ENCODE measurements at regions not wholly inside any gene's neighbourhood (a gene's known extent, or its start where the extent isn't known, plus 50 kb on each side); places are given as distances from the start of the nearest gene placed in this dataset.

DNA sequence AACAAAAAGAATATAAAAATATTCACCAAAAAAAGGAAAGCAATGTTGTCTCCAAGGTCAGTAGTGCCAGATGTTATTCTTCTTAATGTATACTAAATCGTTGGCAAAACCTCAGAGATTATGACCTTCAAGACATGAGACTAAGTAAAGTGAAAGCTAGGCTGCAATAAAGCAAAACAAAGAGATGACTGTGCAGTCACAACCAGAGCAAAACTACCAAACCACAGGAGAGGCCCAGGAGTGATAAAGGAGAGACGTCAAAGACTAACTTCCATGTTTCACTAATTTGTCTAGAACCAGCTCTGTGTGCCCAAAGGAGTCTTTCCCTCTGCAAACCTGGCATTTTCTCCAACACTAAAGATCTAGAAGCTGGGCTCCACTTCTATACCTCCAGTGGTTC, 155.9 kb upstream of the POU3F2 start:
- Histone ChIP-seq H3K9me3 (ENCODE audit: low read depth, low read length, poor library complexity, severe bottlenecking) (no peaks in the 10 kb centered on the region), H3K36me3 (ENCODE audit: insufficient read depth, low read length, poor library complexity, severe bottlenecking) (no peaks in the 10 kb centered on the region), H3K27me3 (replicated peaks; ENCODE audit: insufficient read depth, low read depth, low read length, poor library complexity) (no peaks in the 10 kb centered on the region), H3K27ac (ENCODE audit: low read depth, low read length, poor library complexity, severe bottlenecking) (no peak overlapping the region), H3K4me3 (ENCODE audit: low read depth, low read length, poor library complexity, severe bottlenecking) (no peak overlapping the region), H3K4me1 (ENCODE audit: insufficient read depth, low read length, poor library complexity, severe bottlenecking) (no peaks in the 10 kb centered on the region)
- BruUV-seq (replicated peaks): no TSS peak
- TF ChIP-seq EZH2 (IDR thresholded peaks at IDR 0.05; ENCODE audit: borderline replicate concordance, low read depth, low read length, poor library complexity, severe bottlenecking): no peak
- TF ChIP-seq, protein P1, sequence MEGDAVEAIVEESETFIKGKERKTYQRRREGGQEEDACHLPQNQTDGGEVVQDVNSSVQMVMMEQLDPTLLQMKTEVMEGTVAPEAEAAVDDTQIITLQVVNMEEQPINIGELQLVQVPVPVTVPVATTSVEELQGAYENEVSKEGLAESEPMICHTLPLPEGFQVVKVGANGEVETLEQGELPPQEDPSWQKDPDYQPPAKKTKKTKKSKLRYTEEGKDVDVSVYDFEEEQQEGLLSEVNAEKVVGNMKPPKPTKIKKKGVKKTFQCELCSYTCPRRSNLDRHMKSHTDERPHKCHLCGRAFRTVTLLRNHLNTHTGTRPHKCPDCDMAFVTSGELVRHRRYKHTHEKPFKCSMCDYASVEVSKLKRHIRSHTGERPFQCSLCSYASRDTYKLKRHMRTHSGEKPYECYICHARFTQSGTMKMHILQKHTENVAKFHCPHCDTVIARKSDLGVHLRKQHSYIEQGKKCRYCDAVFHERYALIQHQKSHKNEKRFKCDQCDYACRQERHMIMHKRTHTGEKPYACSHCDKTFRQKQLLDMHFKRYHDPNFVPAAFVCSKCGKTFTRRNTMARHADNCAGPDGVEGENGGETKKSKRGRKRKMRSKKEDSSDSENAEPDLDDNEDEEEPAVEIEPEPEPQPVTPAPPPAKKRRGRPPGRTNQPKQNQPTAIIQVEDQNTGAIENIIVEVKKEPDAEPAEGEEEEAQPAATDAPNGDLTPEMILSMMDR (conservative IDR thresholded peaks at IDR 0.05; ENCODE audit: low read depth, low read length): no peak
- DNase-seq (ENCODE audit: low spot score): no peak
- intact Hi-C loops (cut with micrococcal nuclease; ENCODE audit: unreplicated experiment): no loop called here
- POLR2A ChIA-PET (ENCODE audit: low non-redundant PET): no interaction called here
- CTCF ChIA-PET: no interaction called here

DNA sequence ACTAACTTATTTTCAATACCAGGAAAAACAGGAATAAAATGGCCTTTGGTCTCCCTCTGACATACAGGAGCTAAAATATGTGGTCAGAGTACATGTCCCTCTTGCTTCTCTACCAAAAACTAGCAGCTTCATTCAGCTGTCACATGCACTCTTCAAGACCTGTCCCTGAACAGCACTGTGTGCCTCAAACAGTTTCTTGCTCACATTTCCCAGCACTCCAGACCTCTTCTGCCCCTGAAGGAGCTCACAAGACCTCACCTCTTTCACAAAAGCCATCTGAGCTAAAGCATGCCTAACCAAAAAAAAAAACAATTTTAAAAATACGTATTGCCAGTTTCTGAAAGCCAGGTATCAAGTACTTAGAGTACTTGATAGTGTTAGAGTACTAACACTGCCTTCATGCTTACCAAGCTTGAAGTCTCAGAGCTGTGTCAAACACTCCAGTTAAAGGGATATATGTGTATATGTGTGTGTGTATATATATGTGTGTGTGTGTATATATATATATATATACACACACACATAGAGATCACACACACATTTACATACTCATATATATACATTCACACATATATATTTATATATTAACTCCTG, 148.3 kb upstream of the POU3F2 start:
- POLR2A ChIA-PET (ENCODE audit: low non-redundant PET): interaction anchor here (0.5 kb wide), 1 partner anchor 500 kb away, joined by 3 read pairs; no protein-coding TSS in a partner anchor
- TF ChIP-seq EZH2 (IDR thresholded peaks at IDR 0.05; ENCODE audit: borderline replicate concordance, low read depth, low read length, poor library complexity, severe bottlenecking): no peak
- TF ChIP-seq, protein P1 (conservative IDR thresholded peaks at IDR 0.05; ENCODE audit: low read depth, low read length): no peak
- Histone ChIP-seq H3K27ac (ENCODE audit: low read depth, low read length, poor library complexity, severe bottlenecking) (no peak overlapping the region), H3K9me3 (ENCODE audit: low read depth, low read length, poor library complexity, severe bottlenecking) (no peaks in the 10 kb centered on the region), H3K27me3 (replicated peaks; ENCODE audit: insufficient read depth, low read depth, low read length, poor library complexity) (no peaks in the 10 kb centered on the region), H3K36me3 (ENCODE audit: insufficient read depth, low read length, poor library complexity, severe bottlenecking) (no peaks in the 10 kb centered on the region), H3K4me3 (ENCODE audit: low read depth, low read length, poor library complexity, severe bottlenecking) (no peak overlapping the region), H3K4me1 (ENCODE audit: insufficient read depth, low read length, poor library complexity, severe bottlenecking) (no peaks in the 10 kb centered on the region)
- DNase-seq (ENCODE audit: low spot score): no peak
- no TSS peak for BruUV-seq (replicated peaks)
- intact Hi-C loops (cut with micrococcal nuclease; ENCODE audit: unreplicated experiment): no loop called here
- CTCF ChIA-PET: no interaction called here

DNA sequence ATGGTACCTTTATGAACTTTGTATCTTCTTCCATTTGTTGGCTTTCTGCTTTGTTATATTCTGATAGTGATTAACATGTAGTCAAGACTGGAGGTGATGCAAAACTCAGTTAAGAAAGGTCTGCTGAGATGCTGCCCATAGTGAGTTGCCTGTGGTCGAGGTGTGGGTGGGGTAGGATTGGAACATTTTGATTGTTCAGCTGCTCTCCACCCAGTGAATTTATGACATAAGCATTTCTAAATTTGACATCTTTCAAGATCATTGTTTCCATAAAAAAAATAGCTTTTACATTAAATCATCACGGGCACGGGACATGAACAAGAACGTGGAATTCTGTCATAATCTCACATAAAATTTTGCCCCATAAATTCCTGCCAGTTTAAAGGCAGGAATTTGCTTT, 146.6 kb upstream of the POU3F2 start:
- intact Hi-C loops (cut with micrococcal nuclease; ENCODE audit: unreplicated experiment): no loop called here
- TF ChIP-seq, protein P1 (conservative IDR thresholded peaks at IDR 0.05; ENCODE audit: low read depth, low read length): no peak
- TF ChIP-seq EZH2 (IDR thresholded peaks at IDR 0.05; ENCODE audit: borderline replicate concordance, low read depth, low read length, poor library complexity, severe bottlenecking): no peak
- BruUV-seq (replicated peaks): no TSS peak
- Histone ChIP-seq H3K36me3 (ENCODE audit: insufficient read depth, low read length, poor library complexity, severe bottlenecking) (no peaks in the 10 kb centered on the region), H3K9me3 (ENCODE audit: low read depth, low read length, poor library complexity, severe bottlenecking) (no peaks in the 10 kb centered on the region), H3K4me1 (ENCODE audit: insufficient read depth, low read length, poor library complexity, severe bottlenecking) (no peaks in the 10 kb centered on the region), H3K27me3 (replicated peaks; ENCODE audit: insufficient read depth, low read depth, low read length, poor library complexity) (no peaks in the 10 kb centered on the region), H3K4me3 (ENCODE audit: low read depth, low read length, poor library complexity, severe bottlenecking) (no peak overlapping the region), H3K27ac (ENCODE audit: low read depth, low read length, poor library complexity, severe bottlenecking) (no peak overlapping the region)
- no peak for DNase-seq (ENCODE audit: low spot score)
- ChIA-PET CTCF (no interaction called here), POLR2A (ENCODE audit: low non-redundant PET) (no interaction called here)
